ENCODE measurements at regions not wholly inside any gene's neighbourhood (a gene's known extent, or its start where the extent isn't known, plus 50 kb on each side); places are given as distances from the start of the nearest gene placed in this dataset.
"Not testable (repeated sequence)": the region's sequence is repeated elsewhere in the genome, so short reads cannot be mapped to it uniquely, and the experiment has no call there.

GRCh38 chr2:77590298-77590917, 68.2 kb upstream of the LRRTM4 start:
- H3K4me3 ChIP-seq (ENCODE audit: low read length in 3 of 3), result no peak overlapping the region
- no peak for FAIRE-seq
- DNase-seq, result peak in 1 of 5 donors; percentile 70
- no peaks in the 10 kb centered on the region for H3K4me1 ChIP-seq (ENCODE audit: control insufficient read depth in 2 of 3, insufficient read depth in 2 of 3, low read depth in 1 of 3, low read length in 3 of 3)
- no peak overlapping the region for H3K9ac ChIP-seq (ENCODE audit: low read length in 3 of 3)
- no peak overlapping the region for H3K27ac ChIP-seq (ENCODE audit: low read depth in 2 of 2, low read length in 2 of 2)
- intact Hi-C loops (cut with DNase I), result no loop called here
- no peaks in the 10 kb centered on the region for H3K27me3 ChIP-seq (ENCODE audit: control insufficient read depth, insufficient read depth, low read length)
- H3K36me3 ChIP-seq (ENCODE audit: control insufficient read depth in 2 of 3, insufficient read depth in 3 of 3, low read length in 3 of 3), result no peaks in the 10 kb centered on the region
- peaks cover 0 to 2% (median 0%) of the 10 kb centered on the region in 3 donors for H3K9me3 ChIP-seq (ENCODE audit: control insufficient read depth in 2 of 3, insufficient read depth in 1 of 3, low read length in 3 of 3)
- no peak for TF ChIP-seq CTCF (IDR thresholded peaks at IDR 0.05; ENCODE audit: borderline replicate concordance, extremely low read depth, insufficient read depth)

- FAIRE-seq; H3K9ac ChIP-seq (ENCODE audit: low read length in 3 of 3); H3K36me3 ChIP-seq (ENCODE audit: control insufficient read depth in 2 of 3, insufficient read depth in 3 of 3, low read length in 3 of 3); H3K4me3 ChIP-seq (ENCODE audit: low read length in 3 of 3); intact Hi-C loops (cut with DNase I); H3K9me3 ChIP-seq (ENCODE audit: control insufficient read depth in 2 of 3, insufficient read depth in 1 of 3, low read length in 3 of 3); H3K27ac ChIP-seq (ENCODE audit: low read depth in 2 of 2, low read length in 2 of 2); H3K27me3 ChIP-seq (ENCODE audit: control insufficient read depth, insufficient read depth, low read length); H3K4me1 ChIP-seq (ENCODE audit: control insufficient read depth in 2 of 3, insufficient read depth in 2 of 3, low read depth in 1 of 3, low read length in 3 of 3): not testable (repeated sequence)
- peak in 1 of 5 donors; percentile 40 for DNase-seq
Measured at GRCh38 chr2:77592955-77593354, 70.8 kb upstream of the LRRTM4 start.

- Histone ChIP-seq H3K36me3 (ENCODE audit: control insufficient read depth in 2 of 3, insufficient read depth in 3 of 3, low read length in 3 of 3) (no peaks in the 10 kb centered on the region), H3K4me1 (ENCODE audit: control insufficient read depth in 2 of 3, insufficient read depth in 2 of 3, low read depth in 1 of 3, low read length in 3 of 3) (no peaks in the 10 kb centered on the region), H3K9me3 (ENCODE audit: control insufficient read depth in 2 of 3, insufficient read depth in 1 of 3, low read length in 3 of 3) (no peaks in the 10 kb centered on the region), H3K27me3 (ENCODE audit: control insufficient read depth, insufficient read depth, low read length) (no peaks in the 10 kb centered on the region), H3K27ac (ENCODE audit: low read depth in 2 of 2, low read length in 2 of 2) (no peak overlapping the region), H3K4me3 (ENCODE audit: low read length in 3 of 3) (no peak overlapping the region), H3K9ac (ENCODE audit: low read length in 3 of 3) (no peak overlapping the region)
- TF ChIP-seq CTCF (IDR thresholded peaks at IDR 0.05; ENCODE audit: borderline replicate concordance, extremely low read depth, insufficient read depth), result no peak
- FAIRE-seq, result no peak
- intact Hi-C loops (cut with DNase I), result no loop called here
- DNase-seq, result no peak
Measured at GRCh38 chr2:77602771-77603170, 80.6 kb upstream of the LRRTM4 start.

GRCh38 chr2:77604953-77605929, 83.1 kb upstream of the LRRTM4 start:
- H3K27ac ChIP-seq (ENCODE audit: low read depth in 2 of 2, low read length in 2 of 2), result no peak overlapping the region
- no peak overlapping the region for H3K4me3 ChIP-seq (ENCODE audit: low read length in 3 of 3)
- H3K9me3 ChIP-seq (ENCODE audit: control insufficient read depth in 2 of 3, insufficient read depth in 1 of 3, low read length in 3 of 3), result no peaks in the 10 kb centered on the region
- intact Hi-C loops (cut with DNase I), result no loop called here
- DNase-seq (no peak), FAIRE-seq (no peak)
- no peak for TF ChIP-seq CTCF (IDR thresholded peaks at IDR 0.05; ENCODE audit: borderline replicate concordance, extremely low read depth, insufficient read depth)
- H3K4me1 ChIP-seq (ENCODE audit: control insufficient read depth in 2 of 3, insufficient read depth in 2 of 3, low read depth in 1 of 3, low read length in 3 of 3), result no peaks in the 10 kb centered on the region
- H3K36me3 ChIP-seq (ENCODE audit: control insufficient read depth in 2 of 3, insufficient read depth in 3 of 3, low read length in 3 of 3), result no peaks in the 10 kb centered on the region
- no peak overlapping the region for H3K9ac ChIP-seq (ENCODE audit: low read length in 3 of 3)
- no peaks in the 10 kb centered on the region for H3K27me3 ChIP-seq (ENCODE audit: control insufficient read depth, insufficient read depth, low read length)

All from kidney (tissue), 13 donors.